Astrocyte of the cerebellum (primary cell): ENCODE measurements at regions not wholly inside any gene's neighbourhood (a gene's known extent, or its start where the extent isn't known, plus 50 kb on each side); places are given as distances from the start of the nearest gene placed in this dataset.

Experiments used
- DNase-seq: peaks from one replicate; pipeline ENCODE4 v3.0.0-alpha.2; 2011; ENCODE audit warnings: low read depth
- H3K4me3 ChIP-seq: 2 replicates; pipeline ENCODE4 v1.5.1; 2011; ENCODE audit warnings: mild to moderate bottlenecking, low read depth, low read length, moderate library complexity
- CTCF ChIP-seq: IDR thresholded peaks from 2 replicates; pipeline ENCODE4 v1.5.1; 2012; ENCODE audit warnings: low read length, low read depth, moderate library complexity, mild to moderate bottlenecking; ENCODE audit errors: missing control alignments
- in situ Hi-C: cut with HindIII; loops from 2 replicates; pipeline ENCODE4 v1.10.0; 2017; ENCODE audit warnings: low sequenced_read_pairs

DNA sequence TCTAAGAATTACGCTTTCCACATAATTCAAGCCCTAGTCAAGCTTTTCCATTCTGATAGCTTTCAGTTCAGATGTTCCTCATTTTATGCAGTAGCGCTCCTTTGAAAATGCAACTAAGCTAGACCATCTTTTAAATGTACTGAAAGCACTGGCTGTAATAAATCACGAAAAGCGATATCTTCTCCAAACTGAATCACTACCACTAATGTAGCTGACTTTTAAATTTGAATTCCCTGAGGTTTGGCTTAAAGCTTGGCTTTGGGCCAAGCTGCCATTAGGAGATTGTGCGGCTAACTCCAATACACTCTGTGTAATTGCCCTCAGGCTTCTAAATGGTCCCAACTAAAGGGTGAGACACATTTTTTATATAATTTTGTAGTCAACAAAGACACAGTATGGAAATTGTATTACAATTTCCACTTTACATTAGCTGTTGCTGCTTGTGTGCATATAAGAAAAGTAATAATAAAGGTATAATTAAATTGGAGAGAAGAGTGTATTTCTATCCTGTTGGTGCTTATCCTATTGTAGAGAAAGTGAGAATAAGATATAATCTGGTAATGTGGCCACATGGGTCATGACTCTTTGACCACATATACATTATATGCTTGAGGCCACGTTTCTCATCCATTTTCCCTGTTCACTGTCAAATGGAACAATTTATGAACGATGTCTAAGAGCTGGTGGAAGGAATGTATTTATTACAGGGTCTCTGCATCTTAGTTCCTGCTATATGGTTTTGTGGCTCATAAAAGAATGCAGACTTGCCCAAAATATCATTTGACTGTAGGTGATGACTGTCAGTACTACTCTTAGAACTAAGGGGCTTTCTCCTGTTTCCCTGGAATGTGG lies 118.7 kb upstream of the TAF11L2 start:
- TF ChIP-seq CTCF = no peak
- in situ Hi-C loops = no loop called here
- peak; percentile 64 for DNase-seq
- H3K4me3 ChIP-seq = no peak overlapping the region

DNA sequence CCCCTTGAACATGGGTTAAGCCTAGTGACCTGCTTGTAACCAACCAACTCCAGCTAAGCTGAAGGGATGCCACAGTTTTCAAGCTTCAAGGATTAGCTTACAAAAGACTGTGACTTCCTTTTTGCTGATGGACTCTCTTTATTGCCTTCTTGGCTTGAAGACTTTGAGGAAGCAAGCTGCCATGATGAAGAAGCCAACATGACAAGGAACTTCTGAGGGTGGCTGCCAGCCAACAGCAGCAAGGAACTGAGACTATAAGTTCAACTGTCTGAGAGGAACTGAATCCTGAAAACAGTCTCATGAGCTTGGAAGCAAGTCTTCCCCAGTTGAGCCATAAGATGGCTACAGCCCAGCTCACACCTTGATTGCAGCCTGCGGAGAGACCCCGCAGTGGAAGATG lies 116.1 kb upstream of the TAF11L2 start:
- no peak for DNase-seq
- H3K4me3 ChIP-seq = no peak overlapping the region
- in situ Hi-C loops = loop anchor here (5.0 kb wide), 1 partner anchor 160 kb away; no protein-coding TSS in a partner anchor
- TF ChIP-seq CTCF = no peak

DNA sequence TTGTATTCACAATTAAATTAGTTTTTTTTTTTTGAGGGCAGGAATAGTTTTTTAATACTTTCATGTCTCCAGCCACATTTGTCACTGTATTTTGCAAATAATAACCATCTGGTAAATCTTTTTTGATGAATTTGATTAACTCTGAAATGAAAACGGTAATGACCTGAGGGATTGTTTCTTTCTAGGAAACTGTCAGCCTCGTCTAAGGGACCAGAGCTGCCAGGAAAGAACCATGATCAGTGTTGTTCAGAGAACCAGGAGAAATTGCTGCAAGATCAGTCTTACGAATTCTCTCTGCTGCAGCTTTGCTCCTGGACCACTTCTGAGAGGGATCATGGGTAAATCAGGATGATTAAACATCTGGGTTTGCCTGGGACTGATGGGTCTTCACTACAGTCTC lies 114.5 kb upstream of the TAF11L2 start:
- H3K4me3 ChIP-seq = no peak overlapping the region
- DNase-seq = no peak
- in situ Hi-C loops = loop anchor here (5.0 kb wide), 1 partner anchor 161 kb away; no protein-coding TSS in a partner anchor
- no peak for TF ChIP-seq CTCF

- no peak for DNase-seq
- H3K4me3 ChIP-seq = no peak overlapping the region
- in situ Hi-C loops = loop anchor here (5.0 kb wide), 1 partner anchor 162 kb away; no protein-coding TSS in a partner anchor
- no peak for TF ChIP-seq CTCF
These were observed 113.8 kb upstream of the TAF11L2 start for GRCh38 chr5:17384181-17384580.

GRCh38 chr5:17388717-17389116 lies 109.3 kb upstream of the TAF11L2 start:
- no peak for DNase-seq
- TF ChIP-seq CTCF = no peak
- in situ Hi-C loops = no loop called here
- no peak overlapping the region for H3K4me3 ChIP-seq

GRCh38 chr5:17394086-17394485 lies 103.9 kb upstream of the TAF11L2 start:
- no peak for DNase-seq
- in situ Hi-C loops = no loop called here
- no peak overlapping the region for H3K4me3 ChIP-seq
- no peak for TF ChIP-seq CTCF
